ENCODE measurements at regions not wholly inside any gene's neighbourhood (a gene's known extent, or its start where the extent isn't known, plus 50 kb on each side); places are given as distances from the start of the nearest gene placed in this dataset.

DNA sequence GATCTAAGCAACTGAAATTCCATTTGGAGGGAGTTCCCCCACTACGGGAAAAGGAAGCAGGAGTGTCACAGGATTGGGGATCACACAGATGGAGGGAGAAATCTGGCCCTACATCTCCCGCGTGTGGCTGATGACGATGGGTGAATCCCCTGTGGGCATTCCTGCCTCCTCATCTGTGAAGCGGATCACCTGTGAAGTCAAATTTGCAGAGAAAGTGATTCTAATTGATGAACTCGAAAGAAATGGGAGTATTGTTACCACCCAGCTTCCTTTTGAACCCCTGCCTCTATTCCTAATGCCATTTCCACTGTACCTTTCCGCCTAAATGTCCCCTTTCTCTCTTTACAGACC is 92.0 kb downstream of the CMPK2 start:
- TF ChIP-seq, protein P1, sequence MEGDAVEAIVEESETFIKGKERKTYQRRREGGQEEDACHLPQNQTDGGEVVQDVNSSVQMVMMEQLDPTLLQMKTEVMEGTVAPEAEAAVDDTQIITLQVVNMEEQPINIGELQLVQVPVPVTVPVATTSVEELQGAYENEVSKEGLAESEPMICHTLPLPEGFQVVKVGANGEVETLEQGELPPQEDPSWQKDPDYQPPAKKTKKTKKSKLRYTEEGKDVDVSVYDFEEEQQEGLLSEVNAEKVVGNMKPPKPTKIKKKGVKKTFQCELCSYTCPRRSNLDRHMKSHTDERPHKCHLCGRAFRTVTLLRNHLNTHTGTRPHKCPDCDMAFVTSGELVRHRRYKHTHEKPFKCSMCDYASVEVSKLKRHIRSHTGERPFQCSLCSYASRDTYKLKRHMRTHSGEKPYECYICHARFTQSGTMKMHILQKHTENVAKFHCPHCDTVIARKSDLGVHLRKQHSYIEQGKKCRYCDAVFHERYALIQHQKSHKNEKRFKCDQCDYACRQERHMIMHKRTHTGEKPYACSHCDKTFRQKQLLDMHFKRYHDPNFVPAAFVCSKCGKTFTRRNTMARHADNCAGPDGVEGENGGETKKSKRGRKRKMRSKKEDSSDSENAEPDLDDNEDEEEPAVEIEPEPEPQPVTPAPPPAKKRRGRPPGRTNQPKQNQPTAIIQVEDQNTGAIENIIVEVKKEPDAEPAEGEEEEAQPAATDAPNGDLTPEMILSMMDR (conservative IDR thresholded peaks at IDR 0.05; ENCODE audit: low read length), result no peak
- TF ChIP-seq EZH2phosphoT487 (IDR thresholded peaks at IDR 0.05; ENCODE audit: borderline replicate concordance), result no peak

Measured in Loucy (cell line).